ENCODE measurements at regions not wholly inside any gene's neighbourhood (a gene's known extent, or its start where the extent isn't known, plus 50 kb on each side); places are given as distances from the start of the nearest gene placed in this dataset.

DNA sequence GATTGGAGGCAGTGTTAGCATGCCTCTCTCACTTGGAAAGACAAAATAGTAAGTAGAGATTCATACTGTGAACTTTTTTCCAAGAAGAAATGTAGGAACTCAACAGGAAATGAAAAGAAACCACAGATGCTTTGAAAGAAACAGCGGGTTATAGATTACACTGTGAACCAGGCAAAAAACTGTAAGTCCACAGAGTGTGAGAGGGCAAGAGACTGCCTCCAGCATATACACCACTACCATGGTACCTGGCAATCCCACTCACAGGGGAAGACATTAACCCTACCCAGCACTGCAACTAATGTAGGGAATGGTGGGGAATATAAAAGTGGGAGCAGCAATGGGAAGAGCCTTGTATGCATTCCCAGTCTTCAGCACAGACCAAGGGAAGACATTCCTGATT, 150.6 kb upstream of the GALNT5 start:
- no peak for TF ChIP-seq EZH2 (IDR thresholded peaks at IDR 0.05; ENCODE audit: borderline replicate concordance, insufficient read depth, low read depth, low read length, poor library complexity, severe bottlenecking)
- no peak for TF ChIP-seq CTCF (IDR thresholded peaks at IDR 0.05)
- H3K9ac ChIP-seq (ENCODE audit: low read length), result no peak overlapping the region
- DNase-seq (no peak), ATAC-seq (ENCODE audit: low read depth) (no peak)
- no peak overlapping the region for H2AFZ ChIP-seq (ENCODE audit: insufficient read depth, low read depth, low read length, poor library complexity, severe bottlenecking)
- H3K4me1 Mint-ChIP-seq, result no peaks in the 10 kb centered on the region
- CTCF ChIA-PET, result no interaction called here
- no peaks in the 10 kb centered on the region for H3K36me3 ChIP-seq (replicated peaks in 1 of 2; ENCODE audit: control extremely low read depth in 1 of 2, control insufficient read depth in 1 of 2, extremely low read depth in 1 of 2, insufficient read depth in 2 of 2, low read length in 1 of 2)
- no peak overlapping the region for H3K4me3 Mint-ChIP-seq
- no peak overlapping the region for H3K4me2 ChIP-seq (replicated peaks; ENCODE audit: low read depth, low read length, poor library complexity, severe bottlenecking)
- intact Hi-C loops (cut with micrococcal nuclease), result no loop called here
- H3K27me3 ChIP-seq (replicated peaks in 1 of 4; ENCODE audit: control extremely low read depth in 1 of 4, control insufficient read depth in 3 of 4, insufficient read depth in 4 of 4, low read length in 3 of 4), result no peaks in the 10 kb centered on the region
- H3K4me1 ChIP-seq (ENCODE audit: control insufficient read depth in 2 of 2, insufficient read depth in 2 of 2, low read length in 2 of 2), result no peaks in the 10 kb centered on the region
- no peak overlapping the region for H3K27ac ChIP-seq (ENCODE audit: low read length in 2 of 2)
- peaks cover 0 to 6% (median 1%) of the 10 kb centered on the region in 3 donors for H3K9me3 ChIP-seq (ENCODE audit: control extremely low read depth in 1 of 3, control insufficient read depth in 2 of 3, insufficient read depth in 1 of 3, low read length in 2 of 3)
- no peak overlapping the region for H3K27ac Mint-ChIP-seq
- WGBS (ENCODE audit: insufficient coverage), result no CpG with 5 or more reads among the region's 1 CpG
- H3K9me3 Mint-ChIP-seq (ENCODE audit: insufficient read depth), result peaks cover 4% of the 10 kb centered on the region
- no peak overlapping the region for H3K4me3 ChIP-seq (ENCODE audit: control extremely low read depth in 1 of 5, extremely low read depth in 1 of 5, insufficient read depth in 1 of 5, low read depth in 2 of 5, low read length in 4 of 5)
- no peaks in the 10 kb centered on the region for H3K79me2 ChIP-seq (ENCODE audit: control insufficient read depth, insufficient read depth, low read length)
- no peaks in the 10 kb centered on the region for H4K20me1 ChIP-seq (ENCODE audit: control insufficient read depth, insufficient read depth, low read length, poor library complexity, severe bottlenecking)
- POLR2A ChIA-PET, result no interaction called here
- no peaks in the 10 kb centered on the region for H3K27me3 Mint-ChIP-seq

GRCh38 chr2:157107460-157107859, 150.0 kb upstream of the GALNT5 start:
- H3K9me3 Mint-ChIP-seq (ENCODE audit: insufficient read depth), result peaks cover 4% of the 10 kb centered on the region
- ATAC-seq (ENCODE audit: low read depth), result no peak
- peaks cover 0 to 6% (median 1%) of the 10 kb centered on the region in 3 donors for H3K9me3 ChIP-seq (ENCODE audit: control extremely low read depth in 1 of 3, control insufficient read depth in 2 of 3, insufficient read depth in 1 of 3, low read length in 2 of 3)
- no peak overlapping the region for H3K9ac ChIP-seq (ENCODE audit: low read length)
- no peak for DNase-seq
- H3K79me2 ChIP-seq (ENCODE audit: control insufficient read depth, insufficient read depth, low read length), result no peaks in the 10 kb centered on the region
- H2AFZ ChIP-seq (ENCODE audit: insufficient read depth, low read depth, low read length, poor library complexity, severe bottlenecking), result no peak overlapping the region
- no peak overlapping the region for H3K4me3 ChIP-seq (ENCODE audit: control extremely low read depth in 1 of 5, extremely low read depth in 1 of 5, insufficient read depth in 1 of 5, low read depth in 2 of 5, low read length in 4 of 5)
- no peak overlapping the region for H3K4me3 Mint-ChIP-seq
- no peaks in the 10 kb centered on the region for H3K27me3 Mint-ChIP-seq
- no peak for TF ChIP-seq CTCF (IDR thresholded peaks at IDR 0.05)
- TF ChIP-seq EZH2 (IDR thresholded peaks at IDR 0.05; ENCODE audit: borderline replicate concordance, insufficient read depth, low read depth, low read length, poor library complexity, severe bottlenecking), result no peak
- H3K4me1 Mint-ChIP-seq, result no peaks in the 10 kb centered on the region
- H3K27ac Mint-ChIP-seq, result no peak overlapping the region
- no peaks in the 10 kb centered on the region for H3K4me1 ChIP-seq (ENCODE audit: control insufficient read depth in 2 of 2, insufficient read depth in 2 of 2, low read length in 2 of 2)
- H3K4me2 ChIP-seq (replicated peaks; ENCODE audit: low read depth, low read length, poor library complexity, severe bottlenecking), result no peak overlapping the region
- intact Hi-C loops (cut with micrococcal nuclease), result no loop called here
- ChIA-PET CTCF (no interaction called here), POLR2A (no interaction called here)
- H3K36me3 ChIP-seq (replicated peaks in 1 of 2; ENCODE audit: control extremely low read depth in 1 of 2, control insufficient read depth in 1 of 2, extremely low read depth in 1 of 2, insufficient read depth in 2 of 2, low read length in 1 of 2), result no peaks in the 10 kb centered on the region
- no peaks in the 10 kb centered on the region for H3K27me3 ChIP-seq (replicated peaks in 1 of 4; ENCODE audit: control extremely low read depth in 1 of 4, control insufficient read depth in 3 of 4, insufficient read depth in 4 of 4, low read length in 3 of 4)
- no peak overlapping the region for H3K27ac ChIP-seq (ENCODE audit: low read length in 2 of 2)
- H4K20me1 ChIP-seq (ENCODE audit: control insufficient read depth, insufficient read depth, low read length, poor library complexity, severe bottlenecking), result no peaks in the 10 kb centered on the region
- WGBS (ENCODE audit: insufficient coverage), result 83% methylated on average over 1 of the region's 1 CpG

All from B cell (primary cell).